GM12872 (cell line): ENCODE measurements at regions not wholly inside any gene's neighbourhood (a gene's known extent, or its start where the extent isn't known, plus 50 kb on each side); places are given as distances from the start of the nearest gene placed in this dataset.

Source experiments
- CTCF ChIP-seq: IDR thresholded peaks from 3 replicates; pipeline ENCODE4 v1.5.1; 2011; ENCODE audit warnings: low read depth, mild to moderate bottlenecking, low read length, moderate library complexity; ENCODE audit not compliant: insufficient read depth

- no peak for TF ChIP-seq CTCF
Measured at GRCh38 chr2:21774691-21775368, 651.1 kb downstream of the TDRD15 start.

GRCh38 chr2:21779786-21780185 is 656.0 kb downstream of the TDRD15 start:
- no peak for TF ChIP-seq CTCF

GRCh38 chr2:21781962-21782361 is 658.2 kb downstream of the TDRD15 start:
- TF ChIP-seq CTCF: no peak

GRCh38 chr2:21782866-21783265 is 659.1 kb downstream of the TDRD15 start:
- TF ChIP-seq CTCF: no peak

GRCh38 chr2:21787941-21788340 is 664.2 kb downstream of the TDRD15 start:
- TF ChIP-seq CTCF: no peak

- no peak for TF ChIP-seq CTCF
Measured at GRCh38 chr2:21792571-21792970, 668.8 kb downstream of the TDRD15 start.

- no peak for TF ChIP-seq CTCF
Measured at GRCh38 chr2:21793461-21793860, 669.7 kb downstream of the TDRD15 start.

GRCh38 chr2:21794611-21795010 is 670.8 kb downstream of the TDRD15 start:
- no peak for TF ChIP-seq CTCF
